MM.1S (cell line): ENCODE measurements at regions not wholly inside any gene's neighbourhood (a gene's known extent, or its start where the extent isn't known, plus 50 kb on each side); places are given as distances from the start of the nearest gene placed in this dataset.
"Not testable (repeated sequence)": the region's sequence is repeated elsewhere in the genome, so short reads cannot be mapped to it uniquely, and the experiment has no call there.

ENCODE experiments used
- DNase-seq: peaks from one replicate; pipeline ENCODE4 v3.0.0-alpha.2; 2015
- H2AFZ ChIP-seq: fragments of 300-600 bp; sonication (generic); 2 replicates; pipeline ENCODE4 v1.6.0; 2016; ENCODE audit warnings: antibody characterized with exemption, low read length
- H3F3A ChIP-seq: fragments of 300-600 bp; sonication (generic); 2 replicates; pipeline ENCODE4 v1.6.1; 2016; ENCODE audit warnings: mild to moderate bottlenecking, antibody characterized with exemption, low read length, moderate library complexity, mixed read lengths; ENCODE audit not compliant: insufficient read depth
- H3K27ac ChIP-seq: fragments of 300-600 bp; sonication (generic); 2 replicates; pipeline ENCODE4 v1.5.1; 2016; ENCODE audit warnings: mild to moderate bottlenecking, low read length
- H3K27me3 ChIP-seq: fragments of 300-600 bp; sonication (generic); replicated peaks from 2 replicates; pipeline ENCODE4 v1.6.0; 2016; ENCODE audit warnings: low read length; ENCODE audit not compliant: insufficient read depth
- H3K36me3 ChIP-seq: fragments of 300-600 bp; sonication (generic); replicated peaks from 2 replicates; pipeline ENCODE4 v1.6.1; 2016; ENCODE audit warnings: mild to moderate bottlenecking, low read length, mixed read lengths; ENCODE audit not compliant: insufficient read depth
- H3K4me1 ChIP-seq: fragments of 300-600 bp; sonication (generic); 2 replicates; pipeline ENCODE4 v1.6.1; 2016; ENCODE audit warnings: low read length, mixed read lengths
- H3K4me2 ChIP-seq: fragments of 300-600 bp; sonication (generic); 2 replicates; pipeline ENCODE4 v1.6.0; 2016; ENCODE audit warnings: low read depth, low read length
- H3K4me3 ChIP-seq: fragments of 300-600 bp; sonication (generic); 2 replicates; pipeline ENCODE4 v1.5.1; 2016; ENCODE audit warnings: low read length, mixed read lengths
- H3K79me2 ChIP-seq: fragments of 300-600 bp; sonication (generic); 2 replicates; pipeline ENCODE4 v1.6.1; 2016; ENCODE audit warnings: mixed run types, low read length, mixed read lengths
- H3K9ac ChIP-seq: fragments of 300-600 bp; sonication (generic); 2 replicates; pipeline ENCODE4 v1.6.1; 2016; ENCODE audit warnings: low read length, mixed read lengths
- H3K9me2 ChIP-seq: fragments of 300-600 bp; sonication (generic); replicated peaks from 2 replicates; pipeline ENCODE4 v1.6.1; 2016; ENCODE audit warnings: mild to moderate bottlenecking, low read length, mixed read lengths; ENCODE audit not compliant: insufficient read depth
- H3K9me3 ChIP-seq: fragments of 300-600 bp; sonication (generic); replicated peaks from 2 replicates; pipeline ENCODE4 v1.6.1; 2016; ENCODE audit warnings: mild to moderate bottlenecking, low read length, mixed read lengths; ENCODE audit not compliant: insufficient read depth
- H4K20me1 ChIP-seq: fragments of 300-600 bp; sonication (generic); 2 replicates; pipeline ENCODE4 v1.6.1; 2016; ENCODE audit warnings: mild to moderate bottlenecking, low read length, moderate library complexity, mixed read lengths; ENCODE audit not compliant: insufficient read depth
- EZH2 ChIP-seq: fragments of 300-600 bp; sonication (generic); optimal IDR thresholded peaks from 2 replicates; pipeline ENCODE3; 2017; ENCODE audit warnings: low read depth, mild to moderate bottlenecking, antibody characterized with exemption, low read length, mixed read lengths
- EZH2phosphoT487 ChIP-seq: fragments of 300-600 bp; sonication (generic); IDR thresholded peaks from 2 replicates; pipeline ENCODE4 v1.6.1; 2018; ENCODE audit warnings: antibody characterized with exemption, low read length
- TF ChIP-seq, protein P1 (sequence below): fragments of 300-600 bp; sonication (generic); IDR thresholded peaks from 2 replicates; pipeline ENCODE4 v1.5.1; 2016; ENCODE audit warnings: antibody characterized with exemption, low read length, mixed read lengths

- Histone ChIP-seq H3K27me3 (no peaks in the 10 kb centered on the region), H3K79me2 (no peaks in the 10 kb centered on the region), H3K36me3 (no peaks in the 10 kb centered on the region), H3K4me1 (no peaks in the 10 kb centered on the region), H3K4me2 (no peak overlapping the region), H2AFZ (no peak overlapping the region), H3K27ac (no peak overlapping the region), H3K4me3 (no peak overlapping the region), H3K9me3 (no peaks in the 10 kb centered on the region), H3K9ac (no peak overlapping the region), H3F3A (no peaks in the 10 kb centered on the region), H4K20me1 (no peaks in the 10 kb centered on the region), H3K9me2 (no peaks in the 10 kb centered on the region)
- TF ChIP-seq, protein P1, sequence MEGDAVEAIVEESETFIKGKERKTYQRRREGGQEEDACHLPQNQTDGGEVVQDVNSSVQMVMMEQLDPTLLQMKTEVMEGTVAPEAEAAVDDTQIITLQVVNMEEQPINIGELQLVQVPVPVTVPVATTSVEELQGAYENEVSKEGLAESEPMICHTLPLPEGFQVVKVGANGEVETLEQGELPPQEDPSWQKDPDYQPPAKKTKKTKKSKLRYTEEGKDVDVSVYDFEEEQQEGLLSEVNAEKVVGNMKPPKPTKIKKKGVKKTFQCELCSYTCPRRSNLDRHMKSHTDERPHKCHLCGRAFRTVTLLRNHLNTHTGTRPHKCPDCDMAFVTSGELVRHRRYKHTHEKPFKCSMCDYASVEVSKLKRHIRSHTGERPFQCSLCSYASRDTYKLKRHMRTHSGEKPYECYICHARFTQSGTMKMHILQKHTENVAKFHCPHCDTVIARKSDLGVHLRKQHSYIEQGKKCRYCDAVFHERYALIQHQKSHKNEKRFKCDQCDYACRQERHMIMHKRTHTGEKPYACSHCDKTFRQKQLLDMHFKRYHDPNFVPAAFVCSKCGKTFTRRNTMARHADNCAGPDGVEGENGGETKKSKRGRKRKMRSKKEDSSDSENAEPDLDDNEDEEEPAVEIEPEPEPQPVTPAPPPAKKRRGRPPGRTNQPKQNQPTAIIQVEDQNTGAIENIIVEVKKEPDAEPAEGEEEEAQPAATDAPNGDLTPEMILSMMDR = no peak
- TF ChIP-seq EZH2phosphoT487 (no peak), EZH2 (no peak)
- no peak for DNase-seq
Measured at GRCh38 chr4:28490669-28491068, 1630.0 kb downstream of the STIM2 start.

DNA sequence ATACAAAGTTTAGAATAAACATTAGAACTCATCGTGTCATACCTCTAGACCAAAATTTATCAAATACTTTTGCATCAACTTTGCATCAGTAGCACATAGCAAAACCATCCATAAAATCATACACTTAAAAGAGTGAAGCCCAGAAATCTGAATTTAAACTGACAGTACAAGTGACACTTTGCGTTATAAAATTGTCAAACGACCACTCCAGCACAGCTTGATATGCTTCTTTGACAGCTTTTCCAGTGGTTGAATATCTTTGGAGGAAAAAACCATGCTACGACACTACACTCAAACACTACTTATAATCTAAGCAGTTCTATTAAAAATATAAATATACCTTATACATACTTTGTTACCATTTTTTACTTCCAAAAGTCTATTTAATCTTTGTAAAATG, 1644.4 kb downstream of the STIM2 start:
- Histone ChIP-seq H3K4me3 (no peak overlapping the region), H3K27me3 (no peaks in the 10 kb centered on the region), H3K9me2 (no peaks in the 10 kb centered on the region), H3K4me1 (no peaks in the 10 kb centered on the region), H3K36me3 (no peaks in the 10 kb centered on the region), H3K79me2 (no peaks in the 10 kb centered on the region), H3K27ac (no peak overlapping the region), H3F3A (no peaks in the 10 kb centered on the region), H3K9ac (no peak overlapping the region), H3K4me2 (no peak overlapping the region), H2AFZ (no peak overlapping the region), H3K9me3 (no peaks in the 10 kb centered on the region), H4K20me1 (no peaks in the 10 kb centered on the region)
- no peak for DNase-seq
- TF ChIP-seq EZH2 (no peak), EZH2phosphoT487 (no peak)
- TF ChIP-seq, protein P1 = no peak

- Histone ChIP-seq H3K4me1 (no peaks in the 10 kb centered on the region), H4K20me1 (no peaks in the 10 kb centered on the region), H3K36me3 (no peaks in the 10 kb centered on the region), H3K4me2 (no peak overlapping the region), H3K9me2 (no peaks in the 10 kb centered on the region), H3K4me3 (no peak overlapping the region), H3K9me3 (no peaks in the 10 kb centered on the region), H3K79me2 (no peaks in the 10 kb centered on the region), H3K27ac (no peak overlapping the region), H2AFZ (no peak overlapping the region), H3K9ac (no peak overlapping the region), H3F3A (no peaks in the 10 kb centered on the region), H3K27me3 (no peaks in the 10 kb centered on the region)
- TF ChIP-seq EZH2phosphoT487 (no peak), EZH2 (no peak)
- TF ChIP-seq, protein P1 = no peak
- peak; percentile 46 for DNase-seq
Measured at GRCh38 chr4:28508636-28509035, 1648.0 kb downstream of the STIM2 start.

- H3K79me2 ChIP-seq, H3K4me3 ChIP-seq, H3K9ac ChIP-seq, H2AFZ ChIP-seq, H3F3A ChIP-seq, H3K4me2 ChIP-seq, H3K9me3 ChIP-seq, DNase-seq, H3K27me3 ChIP-seq, H4K20me1 ChIP-seq, H3K27ac ChIP-seq, H3K4me1 ChIP-seq, H3K9me2 ChIP-seq, H3K36me3 ChIP-seq: not testable (repeated sequence)
Measured at GRCh38 chr4:28514766-28515165, 1654.1 kb downstream of the STIM2 start.
